ENCODE measurements at regions not wholly inside any gene's neighbourhood (a gene's known extent, or its start where the extent isn't known, plus 50 kb on each side); places are given as distances from the start of the nearest gene placed in this dataset.

GRCh38 chr6:148151896-148152643 is 190.6 kb upstream of the SASH1 start:
- no peak for TF ChIP-seq CTCF (IDR thresholded peaks at IDR 0.05; ENCODE audit: insufficient read depth, low read depth, low read length, missing control alignments)
- no peak for DNase-seq (ENCODE audit: low read depth)
- H3K4me3 ChIP-seq (ENCODE audit: low read length), result no peak overlapping the region

GRCh38 chr6:148154668-148155067 is 188.0 kb upstream of the SASH1 start:
- no peak overlapping the region for H3K4me3 ChIP-seq (ENCODE audit: low read length)
- TF ChIP-seq CTCF (IDR thresholded peaks at IDR 0.05; ENCODE audit: insufficient read depth, low read depth, low read length, missing control alignments), result no peak
- DNase-seq (ENCODE audit: low read depth), result no peak

GRCh38 chr6:148155293-148155692 is 187.3 kb upstream of the SASH1 start:
- H3K4me3 ChIP-seq (ENCODE audit: low read length), result no peak overlapping the region
- no peak for DNase-seq (ENCODE audit: low read depth)
- no peak for TF ChIP-seq CTCF (IDR thresholded peaks at IDR 0.05; ENCODE audit: insufficient read depth, low read depth, low read length, missing control alignments)

GRCh38 chr6:148157841-148158240 is 184.8 kb upstream of the SASH1 start:
- H3K4me3 ChIP-seq (ENCODE audit: low read length), result no peak overlapping the region
- DNase-seq (ENCODE audit: low read depth), result no peak
- TF ChIP-seq CTCF (IDR thresholded peaks at IDR 0.05; ENCODE audit: insufficient read depth, low read depth, low read length, missing control alignments), result no peak

GRCh38 chr6:148164645-148165044 is 178.0 kb upstream of the SASH1 start:
- no peak overlapping the region for H3K4me3 ChIP-seq (ENCODE audit: low read length)
- no peak for TF ChIP-seq CTCF (IDR thresholded peaks at IDR 0.05; ENCODE audit: insufficient read depth, low read depth, low read length, missing control alignments)
- DNase-seq (ENCODE audit: low read depth), result no peak

- peak; percentile 55 for TF ChIP-seq CTCF (IDR thresholded peaks at IDR 0.05; ENCODE audit: insufficient read depth, low read depth, low read length, missing control alignments)
- no peak overlapping the region for H3K4me3 ChIP-seq (ENCODE audit: low read length)
- DNase-seq (ENCODE audit: low read depth), result peak; percentile 61
These were observed 176.2 kb upstream of the SASH1 start for GRCh38 chr6:148166339-148166968.
